H1 (cell line): ENCODE measurements at regions not wholly inside any gene's neighbourhood (a gene's known extent, or its start where the extent isn't known, plus 50 kb on each side); places are given as distances from the start of the nearest gene placed in this dataset.

ENCODE experiments used
- CTCF ChIA-PET: fragments of 300-600 bp; sonication (Branson Sonifier 250); formaldehyde crosslinking; loops from one replicate; lab custom pipeline; 2021; ENCODE audit not compliant: partially characterized antibody; lab: Charles Lee
- POLR2A ChIA-PET: fragments of 300-600 bp; sonication (Branson Sonifier 250); formaldehyde crosslinking; loops from one replicate; lab custom pipeline; 2021; ENCODE audit warnings: inconsistent platforms; ENCODE audit not compliant: partially characterized antibody; lab: Charles Lee
- DNase-seq, 2 experiments: peaks; one replicate each; pipeline versions ENCODE4 v3.0.0 to v3.0.0-alpha.2; 2010 to 2022; ENCODE audit warnings: low spot score in 2 of 2, low read depth in 1 of 2, mixed read lengths in 1 of 2
- FAIRE-seq: peaks from 2 replicates; lab custom pipeline; 2011; peaks lifted over from hg19 to GRCh38; lab: Jason Lieb, UNC
- H2AFZ ChIP-seq: 2 replicates; pipeline ENCODE4 v1.8.1; 2012; ENCODE audit warnings: low read length, inconsistent platforms
- H2AK5ac ChIP-seq: 2 replicates; pipeline ENCODE4 v1.6.1; 2013; ENCODE audit warnings: low read depth, low read length
- H2BK120ac ChIP-seq: replicated peaks from 2 replicates; pipeline ENCODE3; 2013; ENCODE audit warnings: low read depth, low read length, inconsistent platforms
- H2BK12ac ChIP-seq: 2 replicates; pipeline ENCODE4 v1.6.1; 2013; ENCODE audit warnings: low read depth, low read length
- H2BK15ac ChIP-seq: 2 replicates; pipeline ENCODE4 v1.6.1; 2013; ENCODE audit warnings: low read length
- H2BK20ac ChIP-seq: 2 replicates; pipeline ENCODE4 v1.6.1; 2013; ENCODE audit warnings: low read length
- H2BK5ac ChIP-seq: 2 replicates; pipeline ENCODE4 v1.6.1; 2013; ENCODE audit warnings: low read depth, low read length
- H3K14ac ChIP-seq: 2 replicates; pipeline ENCODE4 v1.6.1; 2013; ENCODE audit warnings: inconsistent platforms; ENCODE audit not compliant: insufficient read length
- H3K18ac ChIP-seq: 2 replicates; pipeline ENCODE4 v1.6.1; 2013; ENCODE audit warnings: low read length; ENCODE audit errors: extremely low read depth
- H3K23ac ChIP-seq: 2 replicates; pipeline ENCODE4 v1.6.1; 2013; ENCODE audit warnings: inconsistent platforms; ENCODE audit not compliant: insufficient read length
- H3K23me2 ChIP-seq: 2 replicates; pipeline ENCODE4 v1.6.1; 2013; ENCODE audit warnings: low read depth, low read length
- H3K27ac ChIP-seq: 2 replicates; pipeline ENCODE4 v1.6.1; 2011; ENCODE audit warnings: low read depth, low read length, inconsistent platforms
- H3K27me3 ChIP-seq, 4 experiments: replicated peaks in 1 of 4; 1 replicate in 1 of 4; 2 replicates in 3 of 4; pipeline versions ENCODE4 v1.6.1 to v1.8.1; 2011 to 2013; ENCODE audit warnings: low read length in 3 of 4, mild to moderate bottlenecking in 3 of 4, inconsistent platforms in 2 of 4, mixed read lengths in 2 of 4, moderate library complexity in 1 of 4; ENCODE audit not compliant: control insufficient read depth in 3 of 4, insufficient read depth in 3 of 4; ENCODE audit errors: extremely low read depth in 1 of 4
- H3K36me3 ChIP-seq, 4 experiments: 2 replicates each; pipeline versions ENCODE4 v1.6.1 to v1.8.1; 2011 to 2013; ENCODE audit warnings: mild to moderate bottlenecking in 4 of 4, low read length in 3 of 4, moderate library complexity in 2 of 4, control low read depth in 1 of 4, inconsistent platforms in 1 of 4; ENCODE audit not compliant: insufficient read depth in 4 of 4, control insufficient read depth in 2 of 4
- H3K4ac ChIP-seq: replicated peaks from 2 replicates; pipeline ENCODE3; 2013; ENCODE audit warnings: low read length, low read depth, mixed read lengths, inconsistent platforms; ENCODE audit not compliant: insufficient read length
- H3K4me1 ChIP-seq, 4 experiments: replicated peaks in 1 of 4; 1 replicate in 1 of 4; 2 replicates in 3 of 4; pipeline versions ENCODE4 v1.6.1 to v1.8.1; 2011 to 2013; ENCODE audit warnings: low read length in 3 of 4, inconsistent platforms in 2 of 4, mixed read lengths in 1 of 4; ENCODE audit not compliant: insufficient read depth in 4 of 4, control insufficient read depth in 3 of 4
- H3K4me2 ChIP-seq, 2 experiments: 2 replicates each; pipeline versions ENCODE4 v1.6.1 to v1.8.1; 2011 to 2013; ENCODE audit warnings: low read depth in 2 of 2, low read length in 2 of 2, control low read depth in 1 of 2, inconsistent platforms in 1 of 2, mild to moderate bottlenecking in 1 of 2; ENCODE audit not compliant: insufficient read depth in 1 of 2
- H3K4me3 ChIP-seq, 4 experiments: fragments of 200-600, 300-600 bp in 1 of 4; sonication (generic), shearing (Covaris generic), sonication (Bioruptor Twin) in 1 of 4; 2 replicates each; pipeline versions ENCODE4 v1.5.1 to v1.8.1; 2011 to 2016; ENCODE audit warnings: low read length in 4 of 4, low read depth in 3 of 4, control low read depth in 2 of 4, inconsistent platforms in 2 of 4, mild to moderate bottlenecking in 2 of 4, mixed read lengths in 1 of 4, moderate library complexity in 1 of 4; ENCODE audit not compliant: insufficient read depth in 2 of 4; ENCODE audit errors: extremely low read depth in 1 of 4
- H3K56ac ChIP-seq: replicated peaks from 2 replicates; pipeline ENCODE3; 2013; ENCODE audit warnings: low read depth, mild to moderate bottlenecking, mixed read lengths, low read length, inconsistent platforms; ENCODE audit not compliant: insufficient read length
- H3K79me1 ChIP-seq: 2 replicates; pipeline ENCODE4 v1.6.1; 2013; ENCODE audit warnings: low read depth, low read length, control low read depth
- H3K79me2 ChIP-seq, 2 experiments: 2 replicates each; pipeline versions ENCODE4 v1.6.1 to v1.8.1; 2012 to 2013; ENCODE audit warnings: low read length in 2 of 2, mild to moderate bottlenecking in 2 of 2, inconsistent platforms in 1 of 2; ENCODE audit not compliant: insufficient read depth in 2 of 2, control insufficient read depth in 1 of 2
- H3K9ac ChIP-seq, 4 experiments: replicated peaks in 1 of 4; 1 replicate in 1 of 4; 2 replicates in 3 of 4; pipeline versions ENCODE4 v1.6.1 to v1.8.1; 2011 to 2013; ENCODE audit warnings: low read depth in 3 of 4, low read length in 3 of 4, control low read depth in 2 of 4, mild to moderate bottlenecking in 2 of 4, moderate library complexity in 2 of 4, inconsistent platforms in 1 of 4; ENCODE audit errors: extremely low read depth in 1 of 4
- H3K9me3 ChIP-seq, 2 experiments: 2 replicates each; pipeline versions ENCODE4 v1.6.1 to v1.8.1; 2012 to 2013; ENCODE audit warnings: mild to moderate bottlenecking in 2 of 2, moderate library complexity in 2 of 2, control low read depth in 1 of 2, inconsistent platforms in 1 of 2, low read depth in 1 of 2, low read length in 1 of 2, mixed read lengths in 1 of 2; ENCODE audit not compliant: insufficient read depth in 2 of 2
- H4K20me1 ChIP-seq, 2 experiments: replicated peaks in 1 of 2; 2 replicates each; pipeline versions ENCODE3 to v1.8.1; 2011 to 2013; ENCODE audit warnings: inconsistent platforms in 2 of 2, low read length in 2 of 2, mild to moderate bottlenecking in 1 of 2; ENCODE audit not compliant: insufficient read depth in 2 of 2, control insufficient read depth in 1 of 2
- H4K5ac ChIP-seq: 2 replicates; pipeline ENCODE4 v1.6.1; 2013; ENCODE audit warnings: low read length, low read depth, mixed read lengths, inconsistent platforms; ENCODE audit not compliant: insufficient read length
- H4K8ac ChIP-seq: 2 replicates; pipeline ENCODE4 v1.8.0; 2013; ENCODE audit warnings: mild to moderate bottlenecking, moderate library complexity, low read length, inconsistent platforms; ENCODE audit not compliant: insufficient read depth; ENCODE audit errors: extremely low read depth
- H4K91ac ChIP-seq: replicated peaks from 2 replicates; pipeline ENCODE3; 2013; ENCODE audit warnings: low read length, mixed read lengths, inconsistent platforms; ENCODE audit not compliant: insufficient read length
- E2F6 ChIP-seq: IDR thresholded peaks from 2 replicates; pipeline ENCODE4 v1.6.1; 2012; ENCODE audit warnings: inconsistent platforms
- EGR1 ChIP-seq: IDR thresholded peaks from 2 replicates; pipeline ENCODE4 v1.6.1; 2011; ENCODE audit warnings: low read depth, low read length, borderline replicate concordance
- EZH2 ChIP-seq: fragments of 200-600 bp; sonication (generic); IDR thresholded peaks from 2 replicates; pipeline ENCODE4 v1.7.1; 2012; ENCODE audit warnings: low read depth, mild to moderate bottlenecking, moderate library complexity, low read length, inconsistent platforms; ENCODE audit not compliant: severe bottlenecking
- KDM1A ChIP-seq: fragments of 200-600, 300-600 bp; sonication (generic); IDR thresholded peaks from 2 replicates; pipeline ENCODE4 v1.7.1; 2016; ENCODE audit warnings: mild to moderate bottlenecking, low read length, borderline replicate concordance
- SAP30 ChIP-seq: fragments of 300-600 bp; sonication (generic); IDR thresholded peaks from 2 replicates; pipeline ENCODE4 v1.7.1; 2012; ENCODE audit warnings: low read length, moderate library complexity, mild to moderate bottlenecking, inconsistent platforms; ENCODE audit not compliant: insufficient read depth, insufficient replicate concordance
- SRF ChIP-seq: IDR thresholded peaks from 2 replicates; pipeline ENCODE4 v1.6.1; 2011; ENCODE audit warnings: mild to moderate bottlenecking, low read depth, low read length, moderate library complexity
- WGBS, 2 experiments: shearing (Covaris generic) in 1 of 2; methylation state at CpG; one replicate each; pipeline versions ENCODE4 v1.1.6 to v1.1.7; 2013 to 2015; ENCODE audit warnings: low lambda C conversion rate in 2 of 2, mixed read lengths in 2 of 2, inconsistent platforms in 1 of 2, low coverage in 1 of 2, missing lambda C conversion rate in 1 of 2; ENCODE audit not compliant: insufficient replicate concordance in 2 of 2, insufficient coverage in 1 of 2, insufficient read length in 1 of 2; ENCODE audit errors: extremely low coverage in 1 of 2, missing lambda C conversion rate in 1 of 2; 5-methylcytosine and 5-hydroxymethylcytosine counted together

GRCh38 chr3:106355873-106356272, 487.1 kb upstream of the CBLB start:
- DNase-seq (no peak), FAIRE-seq (no peak)
- H4K5ac ChIP-seq: no peak overlapping the region
- TF ChIP-seq SAP30 (no peak), E2F6 (no peak), SRF (no peak), EGR1 (no peak), EZH2 (no peak), KDM1A (no peak)
- H2BK5ac ChIP-seq: no peak overlapping the region
- no peak overlapping the region for H4K8ac ChIP-seq
- H3K27me3 ChIP-seq: no peaks in the 10 kb centered on the region
- H3K56ac ChIP-seq: no peak overlapping the region
- H3K4me2 ChIP-seq: no peak overlapping the region
- no peak overlapping the region for H2BK120ac ChIP-seq
- no peak overlapping the region for H2BK15ac ChIP-seq
- H3K79me2 ChIP-seq: no peaks in the 10 kb centered on the region
- no peak overlapping the region for H3K23ac ChIP-seq
- no peaks in the 10 kb centered on the region for H3K9me3 ChIP-seq
- H3K4ac ChIP-seq: no peak overlapping the region
- H3K27ac ChIP-seq: no peak overlapping the region
- H3K4me1 ChIP-seq: no peaks in the 10 kb centered on the region
- ChIA-PET POLR2A (no interaction called here), CTCF (no interaction called here)
- H2AK5ac ChIP-seq: no peak overlapping the region
- no peak overlapping the region for H4K91ac ChIP-seq
- WGBS, 2 experiments: 93% methylated on average over 3 of the region's 3 CpGs; no CpG with 5 or more reads in 1 of the 2 experiments
- no peak overlapping the region for H3K4me3 ChIP-seq
- no peaks in the 10 kb centered on the region for H3K23me2 ChIP-seq
- no peak overlapping the region for H3K18ac ChIP-seq
- H2AFZ ChIP-seq: no peak overlapping the region
- no peaks in the 10 kb centered on the region; a peak in 1 of 8 replicates for H3K36me3 ChIP-seq
- H2BK12ac ChIP-seq: no peak overlapping the region
- no peaks in the 10 kb centered on the region for H3K79me1 ChIP-seq
- H3K14ac ChIP-seq: no peak overlapping the region
- H2BK20ac ChIP-seq: no peak overlapping the region
- H3K9ac ChIP-seq: no peak overlapping the region
- no peaks in the 10 kb centered on the region for H4K20me1 ChIP-seq
